GM23338 (cell line): ENCODE measurements at regions not wholly inside any gene's neighbourhood (a gene's known extent, or its start where the extent isn't known, plus 50 kb on each side); places are given as distances from the start of the nearest gene placed in this dataset. TPM values are rescaled to one million over a fixed set of nuclear protein-coding genes. Genes with fewer than 3 reads are reported as not detected.
A peak's percentile ranks its signal among the peaks of the same experiment; 100 is the strongest.

Experiments used
- ATAC-seq: fragments of 200-7000 bp; cut with Tn5 transposase; 3 replicates; pipeline ENCODE4 v1.9.1; 2020
- DNase-seq: peaks from one replicate; pipeline ENCODE4 v3.0.0-alpha.2; 2015; ENCODE audit warnings: low spot score
- H2AFZ ChIP-seq: fragments of 200-600 bp; sonication (generic); 2 replicates; pipeline ENCODE4 v1.8.0; 2016; ENCODE audit warnings: antibody characterized with exemption, mild to moderate bottlenecking, moderate library complexity
- H3F3A ChIP-seq: fragments of 200-600 bp; sonication (generic); replicated peaks from 2 replicates; pipeline ENCODE4 v1.8.0; 2017; ENCODE audit warnings: antibody characterized with exemption, mixed run types, low read depth
- H3K27ac ChIP-seq: fragments of 200-600 bp; sonication (generic); 2 replicates; pipeline ENCODE4 v1.6.1; 2016; ENCODE audit warnings: low read depth
- H3K27me3 ChIP-seq: fragments of 200-600 bp; sonication (generic); 2 replicates; pipeline ENCODE4 v1.8.0; 2016; ENCODE audit warnings: mild to moderate bottlenecking, mixed run types, moderate library complexity; ENCODE audit not compliant: insufficient read depth
- H3K36me3 ChIP-seq: fragments of 200-600 bp; sonication (generic); 2 replicates; pipeline ENCODE4 v1.8.0; 2016; ENCODE audit warnings: mild to moderate bottlenecking; ENCODE audit not compliant: insufficient read depth
- H3K4me1 ChIP-seq: fragments of 200-600 bp; sonication (generic); 2 replicates; pipeline ENCODE4 v1.8.0; 2016; ENCODE audit warnings: mild to moderate bottlenecking, moderate library complexity; ENCODE audit not compliant: insufficient read depth
- H3K4me2 ChIP-seq: fragments of 200-600 bp; sonication (generic); 2 replicates; pipeline ENCODE4 v1.7.1; 2017; ENCODE audit warnings: mixed run types
- H3K4me3 ChIP-seq: fragments of 200-600 bp; sonication (generic); 2 replicates; pipeline ENCODE4 v1.6.1; 2016; ENCODE audit warnings: mixed run types
- H3K79me2 ChIP-seq: fragments of 200-600 bp; sonication (generic); replicated peaks from 2 replicates; pipeline ENCODE4 v1.8.0; 2017; ENCODE audit warnings: mild to moderate bottlenecking; ENCODE audit not compliant: insufficient read depth
- H3K9me2 ChIP-seq: fragments of 200-600 bp; sonication (generic); 2 replicates; pipeline ENCODE4 v1.8.0; 2017; ENCODE audit not compliant: insufficient read depth
- H4K20me1 ChIP-seq: fragments of 200-600 bp; sonication (generic); replicated peaks from 2 replicates; pipeline ENCODE4 v1.8.0; 2017; ENCODE audit warnings: mild to moderate bottlenecking; ENCODE audit not compliant: insufficient read depth
- H3K27ac Mint-ChIP-seq: 2 replicates; pipeline ENCODE4 v1.8.0; 2020; ENCODE audit warnings: inconsistent platforms, mild to moderate bottlenecking, moderate library complexity, mixed read lengths
- H3K27me3 Mint-ChIP-seq: 3 replicates; pipeline ENCODE4 v1.8.0; 2022; ENCODE audit warnings: low read depth, mild to moderate bottlenecking, moderate library complexity, mixed read lengths, inconsistent platforms; ENCODE audit not compliant: insufficient read depth, poor library complexity
- H3K36me3 Mint-ChIP-seq: 3 replicates; pipeline ENCODE4 v1.8.0; 2021; ENCODE audit warnings: low read depth, mild to moderate bottlenecking, inconsistent platforms, moderate library complexity, mixed read lengths
- H3K4me1 Mint-ChIP-seq: 3 replicates; pipeline ENCODE4 v1.8.0; 2020; ENCODE audit warnings: mild to moderate bottlenecking, inconsistent platforms, mixed read lengths
- H3K4me3 Mint-ChIP-seq: 3 replicates; pipeline ENCODE4 v1.8.0; 2021; ENCODE audit warnings: moderate library complexity, mild to moderate bottlenecking, inconsistent platforms, mixed read lengths
- H3K9me3 Mint-ChIP-seq: 3 replicates; pipeline ENCODE4 v1.8.0; 2020; ENCODE audit warnings: moderate library complexity, mild to moderate bottlenecking, inconsistent platforms, mixed read lengths
- CREB1 ChIP-seq: fragments of 250-450 bp; sonication (Bioruptor Pico); IDR thresholded peaks from 2 replicates; pipeline ENCODE4 v1.5.0; 2020; ENCODE audit warnings: low read depth, mild to moderate bottlenecking, moderate library complexity
- EZH2 ChIP-seq: fragments of 200-600 bp; sonication (generic); IDR thresholded peaks from one replicate; pipeline ENCODE4 v1.8.0; 2017; ENCODE audit warnings: antibody characterized with exemption, mild to moderate bottlenecking, low read depth; ENCODE audit not compliant: unreplicated experiment
- NANOG ChIP-seq: IDR thresholded peaks from 2 replicates; pipeline ENCODE4 v1.6.1; 2016; ENCODE audit warnings: antibody characterized with exemption, borderline replicate concordance
- POLR2AphosphoS5 ChIP-seq: IDR thresholded peaks from 2 replicates; pipeline ENCODE4 v1.6.1; 2016; ENCODE audit warnings: antibody characterized with exemption, low read depth
- REST ChIP-seq: IDR thresholded peaks from one replicate; pipeline ENCODE4 v1.6.1; 2018; ENCODE audit warnings: antibody characterized with exemption; ENCODE audit not compliant: unreplicated experiment
- STAT1 ChIP-seq: IDR thresholded peaks from one replicate; pipeline ENCODE4 v1.6.1; 2016; ENCODE audit warnings: antibody characterized with exemption; ENCODE audit not compliant: unreplicated experiment
- ZNF331 ChIP-seq: fragments of 250-450 bp; sonication (Bioruptor Pico); IDR thresholded peaks from 2 replicates; pipeline ENCODE4 v1.5.0; 2020; ENCODE audit warnings: low read depth, mild to moderate bottlenecking, moderate library complexity
- small RNA-seq: library from RNA; depleted of rRNA; stranded (forward); fragments of <200 nt; gene quantifications from one replicate; pipeline ENCODE3, GENCODE V24; 2014; ENCODE audit warnings: low replicate concordance

- no peaks in the 10 kb centered on the region for H3K79me2 ChIP-seq
- no peaks in the 10 kb centered on the region for H3K4me1 ChIP-seq
- H3K4me2 ChIP-seq = no peak overlapping the region
- Mint-ChIP-seq H3K27ac (no peak overlapping the region), H3K36me3 (no peaks in the 10 kb centered on the region), H3K9me3 (no peaks in the 10 kb centered on the region; the same call in 2 of the 3 replicates), H3K4me3 (no peak overlapping the region), H3K4me1 (peaks cover 4% of the 10 kb centered on the region), H3K27me3 (no peaks in the 10 kb centered on the region)
- peak; percentile 24; the same call in 1 of the 3 replicates for ATAC-seq
- H3K4me3 ChIP-seq = no peak overlapping the region
- no peak for TF ChIP-seq STAT1
- no peak for TF ChIP-seq NANOG
- TF ChIP-seq EZH2 = no peak
- TF ChIP-seq CREB1 (CRISPR knock-in tag) = no peak
- TF ChIP-seq REST = no peak
- no peaks in the 10 kb centered on the region for H4K20me1 ChIP-seq
- H3K27me3 ChIP-seq = no peaks in the 10 kb centered on the region
- H3K36me3 ChIP-seq = no peaks in the 10 kb centered on the region
- no peaks in the 10 kb centered on the region for H3K9me2 ChIP-seq
- no peak overlapping the region for H2AFZ ChIP-seq
- peak; percentile 3 for DNase-seq
- H3F3A ChIP-seq = no peaks in the 10 kb centered on the region
- no peak overlapping the region for H3K27ac ChIP-seq
Observed at GRCh38 chrY:12643693-12644348, 57.2 kb upstream of the USP9Y start.

GRCh38 chrY:12651095-12651494 is 49.9 kb upstream of the USP9Y start:
- DNase-seq (no peak), ATAC-seq (no peak)
- H3K36me3 Mint-ChIP-seq = no peaks in the 10 kb centered on the region
- Histone ChIP-seq H3K36me3 (no peaks in the 10 kb centered on the region), H3K27me3 (no peaks in the 10 kb centered on the region), H3K4me1 (no peaks in the 10 kb centered on the region), H3K27ac (no peak overlapping the region), H3K9me2 (no peaks in the 10 kb centered on the region), H3K4me3 (no peak overlapping the region), H2AFZ (no peak overlapping the region), H3K79me2 (no peaks in the 10 kb centered on the region), H4K20me1 (no peaks in the 10 kb centered on the region), H3K4me2 (no peak overlapping the region), H3F3A (no peaks in the 10 kb centered on the region)
- no peak for TF ChIP-seq ZNF331 (CRISPR knock-in tag)
- TF ChIP-seq REST = no peak
- TF ChIP-seq POLR2AphosphoS5 = no peak
- TF ChIP-seq STAT1 = no peak
- no peak overlapping the region for H3K27ac Mint-ChIP-seq
- no peak overlapping the region for H3K4me3 Mint-ChIP-seq
- no peaks in the 10 kb centered on the region; the same call in 2 of the 3 replicates for H3K9me3 Mint-ChIP-seq
- H3K27me3 Mint-ChIP-seq = no peaks in the 10 kb centered on the region
- no peaks in the 10 kb centered on the region for H3K4me1 Mint-ChIP-seq

Small RNA genes lying in the stretch of these regions (small RNA-seq; reads per million reads assigned to genes)
- gene RN7SL702P = not detected
